ENCODE measurements at regions not wholly inside any gene's neighbourhood (a gene's known extent, or its start where the extent isn't known, plus 50 kb on each side); places are given as distances from the start of the nearest gene placed in this dataset.

DNA sequence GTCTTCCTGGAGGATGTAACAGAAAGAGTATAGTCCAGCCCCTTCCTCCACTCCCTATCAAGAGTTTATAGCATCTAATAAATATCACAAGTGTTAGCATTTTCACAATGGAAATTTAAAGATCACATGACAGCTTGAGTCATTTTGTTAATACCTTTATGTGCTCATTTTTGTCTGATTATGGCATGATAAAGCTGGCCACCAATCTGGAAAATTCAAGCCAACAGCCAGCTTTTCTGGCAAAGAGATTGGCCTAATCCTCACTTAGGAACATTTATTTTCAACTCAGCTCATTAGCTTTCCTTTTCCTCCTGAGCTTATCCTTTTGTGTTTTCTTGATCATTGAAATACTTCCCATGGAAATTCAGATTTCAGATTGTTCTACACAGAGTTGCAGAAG, 262.9 kb upstream of the RBMS1 start:
- TF ChIP-seq, protein P1, sequence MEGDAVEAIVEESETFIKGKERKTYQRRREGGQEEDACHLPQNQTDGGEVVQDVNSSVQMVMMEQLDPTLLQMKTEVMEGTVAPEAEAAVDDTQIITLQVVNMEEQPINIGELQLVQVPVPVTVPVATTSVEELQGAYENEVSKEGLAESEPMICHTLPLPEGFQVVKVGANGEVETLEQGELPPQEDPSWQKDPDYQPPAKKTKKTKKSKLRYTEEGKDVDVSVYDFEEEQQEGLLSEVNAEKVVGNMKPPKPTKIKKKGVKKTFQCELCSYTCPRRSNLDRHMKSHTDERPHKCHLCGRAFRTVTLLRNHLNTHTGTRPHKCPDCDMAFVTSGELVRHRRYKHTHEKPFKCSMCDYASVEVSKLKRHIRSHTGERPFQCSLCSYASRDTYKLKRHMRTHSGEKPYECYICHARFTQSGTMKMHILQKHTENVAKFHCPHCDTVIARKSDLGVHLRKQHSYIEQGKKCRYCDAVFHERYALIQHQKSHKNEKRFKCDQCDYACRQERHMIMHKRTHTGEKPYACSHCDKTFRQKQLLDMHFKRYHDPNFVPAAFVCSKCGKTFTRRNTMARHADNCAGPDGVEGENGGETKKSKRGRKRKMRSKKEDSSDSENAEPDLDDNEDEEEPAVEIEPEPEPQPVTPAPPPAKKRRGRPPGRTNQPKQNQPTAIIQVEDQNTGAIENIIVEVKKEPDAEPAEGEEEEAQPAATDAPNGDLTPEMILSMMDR (IDR thresholded peaks at IDR 0.05), result no peak
- no peak for TF ChIP-seq POLR2A (IDR thresholded peaks at IDR 0.05)
